NB4 (cell line): ENCODE measurements at regions not wholly inside any gene's neighbourhood (a gene's known extent, or its start where the extent isn't known, plus 50 kb on each side); places are given as distances from the start of the nearest gene placed in this dataset.
A peak's percentile ranks its signal among the peaks of the same experiment; 100 is the strongest.

ENCODE experiments used
- DNase-seq: peaks from one replicate; pipeline ENCODE4 v3.0.0; 2010; ENCODE audit warnings: low read depth
- H3K4me3 ChIP-seq: one replicate; pipeline ENCODE4 v1.5.1; 2011; ENCODE audit warnings: mild to moderate bottlenecking, low read depth, low read length, moderate library complexity
- CTCF ChIP-seq: IDR thresholded peaks from one replicate; pipeline ENCODE4 v1.5.1; 2012; ENCODE audit warnings: low read depth, low read length
- MYC ChIP-seq: IDR thresholded peaks from 2 replicates; pipeline ENCODE4 v1.6.1; 2011; ENCODE audit warnings: low read depth, low read length
- POLR2A ChIP-seq: IDR thresholded peaks from 2 replicates; pipeline ENCODE4 v1.6.1; 2011; ENCODE audit warnings: mild to moderate bottlenecking; ENCODE audit not compliant: insufficient read length; ENCODE audit errors: extremely low read depth
- TF ChIP-seq, protein P1 (sequence below): IDR thresholded peaks from 2 replicates; pipeline ENCODE4 v1.6.1; 2011; ENCODE audit warnings: low read depth, low read length

- no peak for TF ChIP-seq CTCF
- no peak for DNase-seq
These were observed 261.2 kb downstream of the HIVEP2 start for GRCh38 chr6:142683714-142684141.

GRCh38 chr6:142684371-142684770 lies 260.6 kb downstream of the HIVEP2 start:
- TF ChIP-seq, protein P1, sequence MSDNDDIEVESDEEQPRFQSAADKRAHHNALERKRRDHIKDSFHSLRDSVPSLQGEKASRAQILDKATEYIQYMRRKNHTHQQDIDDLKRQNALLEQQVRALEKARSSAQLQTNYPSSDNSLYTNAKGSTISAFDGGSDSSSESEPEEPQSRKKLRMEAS: no peak
- no peak for TF ChIP-seq MYC
- TF ChIP-seq CTCF: no peak
- TF ChIP-seq POLR2A: no peak
- DNase-seq: no peak
- H3K4me3 ChIP-seq: no peak overlapping the region

More at GRCh38 chr6:142683714-142684141, 261.2 kb downstream of the HIVEP2 start:
- H3K4me3 ChIP-seq: no peak overlapping the region

GRCh38 chr6:142685852-142686506 lies 259.0 kb downstream of the HIVEP2 start:
- DNase-seq: no peak
- TF ChIP-seq POLR2A: no peak
- TF ChIP-seq, protein P1: no peak
- no peak for TF ChIP-seq CTCF
- TF ChIP-seq MYC: no peak
- no peak overlapping the region for H3K4me3 ChIP-seq

GRCh38 chr6:142686507-142686887 lies 258.5 kb downstream of the HIVEP2 start:
- H3K4me3 ChIP-seq: no peak overlapping the region
- TF ChIP-seq POLR2A (no peak), CTCF (no peak), MYC (no peak)
- TF ChIP-seq, protein P1: no peak
- DNase-seq: no peak

DNA sequence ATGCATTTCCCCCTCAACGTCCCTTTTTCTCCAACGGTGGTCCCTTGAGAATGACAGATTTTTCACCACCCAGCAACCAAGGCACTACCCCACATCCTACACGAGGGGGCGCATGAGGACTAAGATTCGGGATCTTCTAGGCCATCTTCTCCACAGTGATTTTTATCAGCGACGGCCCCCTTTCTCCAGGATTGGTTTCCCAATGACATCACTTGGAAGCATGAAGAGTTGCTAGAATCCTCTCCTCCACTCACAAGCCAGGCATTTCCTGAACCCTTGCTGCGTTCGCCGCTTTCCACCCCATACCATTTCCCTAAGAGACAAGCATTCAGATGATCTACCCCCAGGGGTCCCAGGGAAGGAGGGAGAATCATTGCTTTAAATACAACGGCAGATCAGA lies 252.0 kb downstream of the HIVEP2 start:
- peak; percentile 77 for DNase-seq
- no peak overlapping the region for H3K4me3 ChIP-seq
- no peak; the same call in 1 of the 2 replicates for TF ChIP-seq MYC
- no peak for TF ChIP-seq POLR2A
- TF ChIP-seq, protein P1: peak; percentile 49
- TF ChIP-seq CTCF: peak; percentile 96

DNA sequence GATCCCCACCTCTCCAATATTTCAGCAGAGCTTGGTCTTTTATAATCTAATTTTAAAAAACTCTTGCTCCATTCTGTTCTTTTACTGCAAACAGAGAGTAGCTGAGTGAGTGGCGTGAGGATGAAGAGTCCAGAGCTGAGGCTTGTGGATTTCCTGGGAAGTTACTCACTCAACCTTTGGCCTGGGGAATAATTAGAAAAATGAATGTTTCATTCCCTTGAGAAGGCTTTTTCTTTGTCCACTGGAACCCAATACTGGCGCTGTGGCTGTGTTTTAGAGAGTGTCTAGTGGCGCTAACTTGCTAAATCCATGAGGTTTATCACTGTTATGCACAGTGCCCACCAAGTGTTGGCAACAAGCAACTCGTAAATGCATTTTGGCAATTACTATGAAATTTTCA lies 251.5 kb downstream of the HIVEP2 start:
- no peak for TF ChIP-seq CTCF
- TF ChIP-seq, protein P1: no peak
- no peak for TF ChIP-seq POLR2A
- no peak for TF ChIP-seq MYC
- no peak for DNase-seq
- H3K4me3 ChIP-seq: no peak overlapping the region
